ENCODE measurements at regions not wholly inside any gene's neighbourhood (a gene's known extent, or its start where the extent isn't known, plus 50 kb on each side); places are given as distances from the start of the nearest gene placed in this dataset.
A peak's percentile ranks its signal among the peaks of the same experiment; 100 is the strongest.

DNA sequence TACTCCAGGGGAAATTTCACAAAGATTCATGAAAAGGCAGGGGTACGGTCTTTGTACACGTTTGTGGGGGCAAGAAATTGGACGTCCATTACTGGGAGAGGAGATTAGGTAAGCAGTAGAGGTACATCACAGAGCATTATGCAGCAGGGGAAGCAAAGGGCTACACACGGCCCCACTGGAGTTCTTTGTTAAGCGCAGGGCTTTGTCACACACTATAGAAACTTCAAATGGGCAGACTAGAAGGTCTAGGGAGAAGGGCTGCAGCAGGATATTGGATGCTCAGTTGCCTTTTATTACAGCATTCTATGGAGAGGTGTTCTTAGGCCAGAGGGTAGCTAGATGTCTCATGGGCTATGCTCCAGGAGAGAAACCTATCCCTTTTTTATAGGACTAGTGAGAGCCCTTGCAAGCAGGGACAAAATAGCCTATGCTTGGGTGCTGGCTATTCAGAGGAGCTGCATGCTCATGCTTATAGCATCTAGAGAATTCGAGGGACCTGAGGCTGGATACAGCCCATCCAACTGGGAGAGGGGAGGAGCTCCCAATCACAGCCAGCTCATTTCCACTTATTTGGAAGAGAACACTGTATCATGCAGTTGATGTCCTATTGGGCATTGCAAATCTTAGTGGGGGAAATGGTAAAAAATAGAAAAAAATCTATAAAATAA lies 506.4 kb upstream of the ADAMTS9 start:
- no peak for DNase-seq (ENCODE audit: low read depth)
- H3K4me1 ChIP-seq (ENCODE audit: control insufficient read depth, insufficient read depth, low read length), result peaks cover 14% of the 10 kb centered on the region

GRCh38 chr3:65193531-65193930 lies 505.7 kb upstream of the ADAMTS9 start:
- DNase-seq (ENCODE audit: low read depth), result no peak
- H3K9ac ChIP-seq (ENCODE audit: low read length), result no peak overlapping the region
- no peaks in the 10 kb centered on the region for H3K9me3 ChIP-seq (ENCODE audit: control insufficient read depth, low read length)
- H3K4me3 ChIP-seq (ENCODE audit: low read length), result no peak overlapping the region
- peaks cover 14% of the 10 kb centered on the region for H3K4me1 ChIP-seq (ENCODE audit: control insufficient read depth, insufficient read depth, low read length)
- H3K36me3 ChIP-seq (ENCODE audit: control insufficient read depth, insufficient read depth, low read length, severe bottlenecking), result no peaks in the 10 kb centered on the region
- H3K27me3 ChIP-seq (replicated peaks; ENCODE audit: control insufficient read depth, insufficient read depth, low read length), result no peaks in the 10 kb centered on the region

More for the DNA sequence above, 506.4 kb upstream of the ADAMTS9 start:
- Histone ChIP-seq H3K9me3 (ENCODE audit: control insufficient read depth, low read length) (no peaks in the 10 kb centered on the region), H3K9ac (ENCODE audit: low read length) (no peak overlapping the region), H3K36me3 (ENCODE audit: control insufficient read depth, insufficient read depth, low read length, severe bottlenecking) (no peaks in the 10 kb centered on the region), H3K27me3 (replicated peaks; ENCODE audit: control insufficient read depth, insufficient read depth, low read length) (no peaks in the 10 kb centered on the region), H3K4me3 (ENCODE audit: low read length) (no peak overlapping the region)

DNA sequence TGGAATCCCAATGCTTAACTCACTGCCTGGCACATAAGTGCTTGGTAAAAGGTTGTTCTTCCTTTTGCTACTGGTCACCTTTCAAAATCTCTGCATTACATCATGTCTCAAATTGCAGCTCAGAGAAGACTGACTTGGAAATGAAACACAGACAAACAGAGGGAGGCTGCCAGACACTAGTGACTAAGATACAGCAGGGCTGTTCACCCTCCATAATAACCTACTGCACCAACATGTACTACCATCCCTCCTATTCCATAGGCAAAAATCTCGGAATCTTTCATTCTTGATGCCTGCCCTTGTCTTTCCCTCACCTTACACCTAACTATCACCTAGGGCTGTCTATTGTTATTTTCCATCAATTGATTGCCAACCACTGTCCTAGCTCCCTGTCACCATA lies 502.3 kb upstream of the ADAMTS9 start:
- H3K27me3 ChIP-seq (replicated peaks; ENCODE audit: control insufficient read depth, insufficient read depth, low read length), result no peaks in the 10 kb centered on the region
- H3K9ac ChIP-seq (ENCODE audit: low read length), result no peak overlapping the region
- no peak overlapping the region for H3K4me3 ChIP-seq (ENCODE audit: low read length)
- DNase-seq (ENCODE audit: low read depth), result no peak
- H3K36me3 ChIP-seq (ENCODE audit: control insufficient read depth, insufficient read depth, low read length, severe bottlenecking), result no peaks in the 10 kb centered on the region
- peaks cover 14% of the 10 kb centered on the region for H3K4me1 ChIP-seq (ENCODE audit: control insufficient read depth, insufficient read depth, low read length)
- H3K9me3 ChIP-seq (ENCODE audit: control insufficient read depth, low read length), result peaks cover 6% of the 10 kb centered on the region

GRCh38 chr3:65186268-65186667 lies 498.5 kb upstream of the ADAMTS9 start:
- peaks cover 21% of the 10 kb centered on the region for H3K4me1 ChIP-seq (ENCODE audit: control insufficient read depth, insufficient read depth, low read length)
- H3K4me3 ChIP-seq (ENCODE audit: low read length), result no peak overlapping the region
- no peak for DNase-seq (ENCODE audit: low read depth)
- no peaks in the 10 kb centered on the region for H3K27me3 ChIP-seq (replicated peaks; ENCODE audit: control insufficient read depth, insufficient read depth, low read length)
- H3K9ac ChIP-seq (ENCODE audit: low read length), result no peak overlapping the region
- H3K9me3 ChIP-seq (ENCODE audit: control insufficient read depth, low read length), result peaks cover 11% of the 10 kb centered on the region
- no peaks in the 10 kb centered on the region for H3K36me3 ChIP-seq (ENCODE audit: control insufficient read depth, insufficient read depth, low read length, severe bottlenecking)

GRCh38 chr3:65182682-65183081 lies 494.9 kb upstream of the ADAMTS9 start:
- Histone ChIP-seq H3K4me1 (ENCODE audit: control insufficient read depth, insufficient read depth, low read length) (peaks cover 27% of the 10 kb centered on the region), H3K9me3 (ENCODE audit: control insufficient read depth, low read length) (peaks cover 11% of the 10 kb centered on the region), H3K36me3 (ENCODE audit: control insufficient read depth, insufficient read depth, low read length, severe bottlenecking) (no peaks in the 10 kb centered on the region), H3K4me3 (ENCODE audit: low read length) (no peak overlapping the region), H3K9ac (ENCODE audit: low read length) (no peak overlapping the region), H3K27me3 (replicated peaks; ENCODE audit: control insufficient read depth, insufficient read depth, low read length) (no peaks in the 10 kb centered on the region)
- no peak for DNase-seq (ENCODE audit: low read depth)

GRCh38 chr3:65182085-65182484 lies 494.3 kb upstream of the ADAMTS9 start:
- no peak overlapping the region for H3K9ac ChIP-seq (ENCODE audit: low read length)
- H3K27me3 ChIP-seq (replicated peaks; ENCODE audit: control insufficient read depth, insufficient read depth, low read length), result no peaks in the 10 kb centered on the region
- peaks cover 27% of the 10 kb centered on the region for H3K4me1 ChIP-seq (ENCODE audit: control insufficient read depth, insufficient read depth, low read length)
- H3K9me3 ChIP-seq (ENCODE audit: control insufficient read depth, low read length), result peaks cover 11% of the 10 kb centered on the region
- H3K36me3 ChIP-seq (ENCODE audit: control insufficient read depth, insufficient read depth, low read length, severe bottlenecking), result no peaks in the 10 kb centered on the region
- peak overlapping the region; percentile 13 for H3K4me3 ChIP-seq (ENCODE audit: low read length)
- DNase-seq (ENCODE audit: low read depth), result no peak

- no peak for DNase-seq (ENCODE audit: low read depth)
- H3K9ac ChIP-seq (ENCODE audit: low read length), result peak overlapping the region; percentile 36
These were observed 493.6 kb upstream of the ADAMTS9 start for GRCh38 chr3:65181391-65181871.

GRCh38 chr3:65178703-65179102 lies 490.9 kb upstream of the ADAMTS9 start:
- no peak overlapping the region for H3K9ac ChIP-seq (ENCODE audit: low read length)
- DNase-seq (ENCODE audit: low read depth), result no peak
- H3K4me1 ChIP-seq (ENCODE audit: control insufficient read depth, insufficient read depth, low read length), result peaks cover 27% of the 10 kb centered on the region
- H3K36me3 ChIP-seq (ENCODE audit: control insufficient read depth, insufficient read depth, low read length, severe bottlenecking), result no peaks in the 10 kb centered on the region
- no peaks in the 10 kb centered on the region for H3K27me3 ChIP-seq (replicated peaks; ENCODE audit: control insufficient read depth, insufficient read depth, low read length)
- H3K9me3 ChIP-seq (ENCODE audit: control insufficient read depth, low read length), result no peaks in the 10 kb centered on the region
- H3K4me3 ChIP-seq (ENCODE audit: low read length), result no peak overlapping the region

More at GRCh38 chr3:65181391-65181871, 493.6 kb upstream of the ADAMTS9 start:
- peak overlapping the region; percentile 53 for H3K4me3 ChIP-seq (ENCODE audit: low read length)
- no peaks in the 10 kb centered on the region for H3K36me3 ChIP-seq (ENCODE audit: control insufficient read depth, insufficient read depth, low read length, severe bottlenecking)
- H3K27me3 ChIP-seq (replicated peaks; ENCODE audit: control insufficient read depth, insufficient read depth, low read length), result no peaks in the 10 kb centered on the region
- peaks cover 27% of the 10 kb centered on the region for H3K4me1 ChIP-seq (ENCODE audit: control insufficient read depth, insufficient read depth, low read length)
- H3K9me3 ChIP-seq (ENCODE audit: control insufficient read depth, low read length), result peaks cover 11% of the 10 kb centered on the region

- Histone ChIP-seq H3K9me3 (ENCODE audit: control insufficient read depth, low read length) (no peaks in the 10 kb centered on the region), H3K4me1 (ENCODE audit: control insufficient read depth, insufficient read depth, low read length) (peaks cover 27% of the 10 kb centered on the region), H3K27me3 (replicated peaks; ENCODE audit: control insufficient read depth, insufficient read depth, low read length) (no peaks in the 10 kb centered on the region), H3K36me3 (ENCODE audit: control insufficient read depth, insufficient read depth, low read length, severe bottlenecking) (no peaks in the 10 kb centered on the region), H3K4me3 (ENCODE audit: low read length) (no peak overlapping the region), H3K9ac (ENCODE audit: low read length) (no peak overlapping the region)
- peak; percentile 49 for DNase-seq (ENCODE audit: low read depth)
These were observed 490.2 kb upstream of the ADAMTS9 start for GRCh38 chr3:65177960-65178376.

- Histone ChIP-seq H3K4me3 (ENCODE audit: low read length) (no peak overlapping the region), H3K4me1 (ENCODE audit: control insufficient read depth, insufficient read depth, low read length) (peaks cover 22% of the 10 kb centered on the region), H3K36me3 (ENCODE audit: control insufficient read depth, insufficient read depth, low read length, severe bottlenecking) (no peaks in the 10 kb centered on the region), H3K9ac (ENCODE audit: low read length) (no peak overlapping the region), H3K27me3 (replicated peaks; ENCODE audit: control insufficient read depth, insufficient read depth, low read length) (no peaks in the 10 kb centered on the region), H3K9me3 (ENCODE audit: control insufficient read depth, low read length) (no peaks in the 10 kb centered on the region)
- DNase-seq (ENCODE audit: low read depth), result no peak
These were observed 486.9 kb upstream of the ADAMTS9 start for GRCh38 chr3:65174713-65175112.

DNA sequence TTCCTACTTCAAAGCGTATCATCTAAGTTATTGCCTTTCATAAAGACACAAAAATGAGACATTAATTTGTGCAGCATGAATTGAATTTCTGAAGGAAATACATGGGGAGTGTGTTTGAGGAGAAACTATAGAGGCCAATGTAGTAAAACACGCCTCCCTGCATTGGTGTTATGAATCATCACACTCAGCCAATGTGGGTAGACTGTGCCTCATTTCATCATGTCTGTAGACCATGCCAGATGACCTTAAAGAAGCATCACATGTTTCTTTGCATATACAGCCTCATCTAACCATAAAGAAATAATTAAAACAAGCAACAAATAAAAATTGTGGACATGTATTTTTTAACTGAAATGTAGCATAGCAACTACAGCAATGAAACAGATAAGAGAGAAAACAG lies 486.0 kb upstream of the ADAMTS9 start:
- H3K9ac ChIP-seq (ENCODE audit: low read length), result no peak overlapping the region
- H3K27me3 ChIP-seq (replicated peaks; ENCODE audit: control insufficient read depth, insufficient read depth, low read length), result no peaks in the 10 kb centered on the region
- H3K36me3 ChIP-seq (ENCODE audit: control insufficient read depth, insufficient read depth, low read length, severe bottlenecking), result no peaks in the 10 kb centered on the region
- peaks cover 22% of the 10 kb centered on the region for H3K4me1 ChIP-seq (ENCODE audit: control insufficient read depth, insufficient read depth, low read length)
- DNase-seq (ENCODE audit: low read depth), result no peak
- H3K9me3 ChIP-seq (ENCODE audit: control insufficient read depth, low read length), result no peaks in the 10 kb centered on the region
- no peak overlapping the region for H3K4me3 ChIP-seq (ENCODE audit: low read length)

DNA sequence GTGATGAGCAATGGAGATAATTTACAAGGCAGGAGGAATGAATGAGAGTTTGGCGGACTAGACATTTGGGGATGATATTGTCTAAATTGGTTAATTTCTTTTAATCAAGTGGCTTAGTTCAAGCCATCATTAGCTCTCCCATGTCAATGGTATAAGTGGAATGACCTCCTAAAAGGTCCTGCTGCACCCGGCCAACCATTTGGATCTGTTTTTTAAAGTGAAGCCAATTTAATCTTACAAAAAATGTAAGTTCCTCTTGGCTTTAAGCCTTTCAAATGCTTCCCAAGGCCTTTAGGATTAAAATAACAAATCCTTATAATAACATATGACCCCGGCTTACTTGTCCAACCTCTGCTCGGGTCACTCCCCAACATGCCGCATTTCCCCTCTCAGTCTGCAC lies 484.4 kb upstream of the ADAMTS9 start:
- Histone ChIP-seq H3K27me3 (replicated peaks; ENCODE audit: control insufficient read depth, insufficient read depth, low read length) (peaks cover 2% of the 10 kb centered on the region), H3K4me1 (ENCODE audit: control insufficient read depth, insufficient read depth, low read length) (peaks cover 13% of the 10 kb centered on the region), H3K9me3 (ENCODE audit: control insufficient read depth, low read length) (no peaks in the 10 kb centered on the region), H3K4me3 (ENCODE audit: low read length) (no peak overlapping the region), H3K36me3 (ENCODE audit: control insufficient read depth, insufficient read depth, low read length, severe bottlenecking) (no peaks in the 10 kb centered on the region), H3K9ac (ENCODE audit: low read length) (no peak overlapping the region)
- DNase-seq (ENCODE audit: low read depth), result no peak
